C4-2B (cell line): ENCODE measurements at regions not wholly inside any gene's neighbourhood (a gene's known extent, or its start where the extent isn't known, plus 50 kb on each side); places are given as distances from the start of the nearest gene placed in this dataset.
"Not testable (repeated sequence)": the region's sequence is repeated elsewhere in the genome, so short reads cannot be mapped to it uniquely, and the experiment has no call there.

ENCODE experiments used
- CTCF ChIP-seq: fragments of 450-650 bp; conservative IDR thresholded peaks from 2 replicates; pipeline ENCODE4 v1.5.1; 2017; ENCODE audit warnings: mild to moderate bottlenecking
- ZFX ChIP-seq: fragments of 450-650 bp; IDR thresholded peaks from 2 replicates; pipeline ENCODE4 v1.6.1; 2017

GRCh38 chr13:48591124-48591872 is 58.4 kb upstream of the RCBTB2 start:
- not testable (repeated sequence) for TF ChIP-seq CTCF, ZFX
